ENCODE measurements at regions not wholly inside any gene's neighbourhood (a gene's known extent, or its start where the extent isn't known, plus 50 kb on each side); places are given as distances from the start of the nearest gene placed in this dataset.

GRCh38 chr5:4777435-4777834 lies 362.7 kb upstream of the ADAMTS16 start:
- TF ChIP-seq, protein P1, sequence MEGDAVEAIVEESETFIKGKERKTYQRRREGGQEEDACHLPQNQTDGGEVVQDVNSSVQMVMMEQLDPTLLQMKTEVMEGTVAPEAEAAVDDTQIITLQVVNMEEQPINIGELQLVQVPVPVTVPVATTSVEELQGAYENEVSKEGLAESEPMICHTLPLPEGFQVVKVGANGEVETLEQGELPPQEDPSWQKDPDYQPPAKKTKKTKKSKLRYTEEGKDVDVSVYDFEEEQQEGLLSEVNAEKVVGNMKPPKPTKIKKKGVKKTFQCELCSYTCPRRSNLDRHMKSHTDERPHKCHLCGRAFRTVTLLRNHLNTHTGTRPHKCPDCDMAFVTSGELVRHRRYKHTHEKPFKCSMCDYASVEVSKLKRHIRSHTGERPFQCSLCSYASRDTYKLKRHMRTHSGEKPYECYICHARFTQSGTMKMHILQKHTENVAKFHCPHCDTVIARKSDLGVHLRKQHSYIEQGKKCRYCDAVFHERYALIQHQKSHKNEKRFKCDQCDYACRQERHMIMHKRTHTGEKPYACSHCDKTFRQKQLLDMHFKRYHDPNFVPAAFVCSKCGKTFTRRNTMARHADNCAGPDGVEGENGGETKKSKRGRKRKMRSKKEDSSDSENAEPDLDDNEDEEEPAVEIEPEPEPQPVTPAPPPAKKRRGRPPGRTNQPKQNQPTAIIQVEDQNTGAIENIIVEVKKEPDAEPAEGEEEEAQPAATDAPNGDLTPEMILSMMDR (IDR thresholded peaks at IDR 0.05; ENCODE audit: insufficient read depth, low read depth, low read length) = no peak
- TF ChIP-seq EZH2 (IDR thresholded peaks at IDR 0.05; ENCODE audit: insufficient read depth, low read length) = no peak
